ENCODE measurements at regions not wholly inside any gene's neighbourhood (a gene's known extent, or its start where the extent isn't known, plus 50 kb on each side); places are given as distances from the start of the nearest gene placed in this dataset.

GRCh38 chr2:144042751-144043150, 477.2 kb downstream of the ZEB2 start:
- Mint-ChIP-seq H3K27me3 (ENCODE audit: low read depth) (no peaks in the 10 kb centered on the region), H3K27ac (ENCODE audit: unreplicated experiment) (no peak overlapping the region), H3K4me1 (peaks cover 7% of the 10 kb centered on the region), H3K4me3 (no peak overlapping the region), H3K9me3 (peaks cover 3% of the 10 kb centered on the region), H3K36me3 (ENCODE audit: low read depth) (no peaks in the 10 kb centered on the region)
- no peak for DNase-seq (ENCODE audit: low read depth, low spot score)
- no peak for TF ChIP-seq CTCF (conservative IDR thresholded peaks at IDR 0.05)

GRCh38 chr2:144041612-144042011, 478.3 kb downstream of the ZEB2 start:
- no peaks in the 10 kb centered on the region for H3K9me3 Mint-ChIP-seq
- no peak for TF ChIP-seq CTCF (conservative IDR thresholded peaks at IDR 0.05)
- no peaks in the 10 kb centered on the region for H3K27me3 Mint-ChIP-seq (ENCODE audit: low read depth)
- DNase-seq (ENCODE audit: low read depth, low spot score), result no peak
- H3K36me3 Mint-ChIP-seq (ENCODE audit: low read depth), result no peaks in the 10 kb centered on the region
- no peak overlapping the region for H3K27ac Mint-ChIP-seq (ENCODE audit: unreplicated experiment)
- peaks cover 7% of the 10 kb centered on the region for H3K4me1 Mint-ChIP-seq
- H3K4me3 Mint-ChIP-seq, result no peak overlapping the region

DNA sequence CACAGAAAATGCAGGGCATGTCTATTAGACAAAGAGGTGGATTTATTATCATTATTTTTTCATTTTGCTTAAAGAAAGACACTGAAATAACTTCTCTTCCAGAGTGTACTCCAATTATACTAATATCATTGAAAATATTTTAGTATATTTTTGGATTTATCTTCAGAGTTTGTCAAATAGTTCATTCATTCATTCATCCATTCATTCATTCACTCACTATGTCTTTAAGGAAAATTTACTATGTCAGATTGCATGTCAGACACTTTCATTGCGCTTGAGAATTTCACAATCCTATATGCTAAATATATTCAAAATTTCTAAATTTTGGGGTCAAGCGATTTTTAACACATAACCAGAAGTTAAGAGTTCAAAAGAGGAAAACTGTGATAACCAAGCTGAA, 479.1 kb downstream of the ZEB2 start:
- no peak overlapping the region for H3K27ac Mint-ChIP-seq (ENCODE audit: unreplicated experiment)
- H3K9me3 Mint-ChIP-seq, result no peaks in the 10 kb centered on the region
- no peak for DNase-seq (ENCODE audit: low read depth, low spot score)
- peaks cover 7% of the 10 kb centered on the region for H3K4me1 Mint-ChIP-seq
- no peaks in the 10 kb centered on the region for H3K36me3 Mint-ChIP-seq (ENCODE audit: low read depth)
- no peak for TF ChIP-seq CTCF (conservative IDR thresholded peaks at IDR 0.05)
- no peak overlapping the region for H3K4me3 Mint-ChIP-seq
- no peaks in the 10 kb centered on the region for H3K27me3 Mint-ChIP-seq (ENCODE audit: low read depth)

GRCh38 chr2:144032566-144032965, 487.4 kb downstream of the ZEB2 start:
- Mint-ChIP-seq H3K4me3 (no peak overlapping the region), H3K4me1 (no peaks in the 10 kb centered on the region), H3K9me3 (peaks cover 5% of the 10 kb centered on the region), H3K27me3 (ENCODE audit: low read depth) (no peaks in the 10 kb centered on the region), H3K36me3 (ENCODE audit: low read depth) (peaks cover 8% of the 10 kb centered on the region), H3K27ac (ENCODE audit: unreplicated experiment) (no peak overlapping the region)
- no peak for DNase-seq (ENCODE audit: low read depth, low spot score)
- TF ChIP-seq CTCF (conservative IDR thresholded peaks at IDR 0.05), result no peak

DNA sequence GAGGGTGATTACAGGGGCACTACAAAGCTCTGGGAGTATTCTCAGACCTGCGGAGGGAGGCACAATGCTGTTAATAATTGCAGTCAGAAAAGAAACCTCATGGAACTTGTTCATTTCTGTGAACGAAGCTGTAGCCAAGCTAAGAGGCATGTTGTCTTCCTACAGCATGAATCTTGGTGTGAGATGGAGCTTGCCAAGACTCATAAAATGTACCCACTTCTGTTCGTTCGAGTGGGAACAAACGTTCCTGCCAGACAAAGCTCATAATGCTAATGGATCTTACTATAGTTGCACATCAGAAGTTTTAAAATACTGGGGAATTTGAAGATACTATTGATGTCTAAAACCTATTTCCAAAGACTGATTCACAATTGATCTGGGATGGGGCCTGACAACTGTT, 489.1 kb downstream of the ZEB2 start:
- no peaks in the 10 kb centered on the region for H3K27me3 Mint-ChIP-seq (ENCODE audit: low read depth)
- no peak for DNase-seq (ENCODE audit: low read depth, low spot score)
- H3K9me3 Mint-ChIP-seq, result peaks cover 5% of the 10 kb centered on the region
- H3K4me3 Mint-ChIP-seq, result no peak overlapping the region
- H3K36me3 Mint-ChIP-seq (ENCODE audit: low read depth), result peaks cover 8% of the 10 kb centered on the region
- H3K4me1 Mint-ChIP-seq, result no peaks in the 10 kb centered on the region
- no peak overlapping the region for H3K27ac Mint-ChIP-seq (ENCODE audit: unreplicated experiment)
- no peak for TF ChIP-seq CTCF (conservative IDR thresholded peaks at IDR 0.05)

DNA sequence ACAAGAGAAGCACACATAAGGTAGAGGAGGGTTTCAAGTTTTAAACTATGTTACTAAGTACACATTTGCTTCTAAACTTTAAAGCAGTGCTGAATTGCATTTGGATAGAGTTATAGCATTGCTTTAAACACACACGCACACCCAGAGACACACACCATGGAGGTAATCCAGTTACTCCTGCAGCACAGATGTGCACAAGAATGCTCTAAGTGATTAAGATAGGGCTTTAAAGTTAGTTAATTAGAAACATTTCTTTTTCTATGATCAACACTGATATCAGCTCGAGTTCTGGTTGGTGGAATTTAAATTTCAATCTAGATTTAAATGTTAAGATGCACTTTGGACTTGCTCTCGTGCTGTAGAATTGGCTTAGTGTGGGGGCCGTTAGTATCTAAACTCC, 492.3 kb downstream of the ZEB2 start:
- no peak overlapping the region for H3K4me3 Mint-ChIP-seq
- H3K9me3 Mint-ChIP-seq, result no peaks in the 10 kb centered on the region
- no peak overlapping the region for H3K27ac Mint-ChIP-seq (ENCODE audit: unreplicated experiment)
- H3K36me3 Mint-ChIP-seq (ENCODE audit: low read depth), result peaks cover 3% of the 10 kb centered on the region
- no peaks in the 10 kb centered on the region for H3K27me3 Mint-ChIP-seq (ENCODE audit: low read depth)
- H3K4me1 Mint-ChIP-seq, result no peaks in the 10 kb centered on the region
- no peak for TF ChIP-seq CTCF (conservative IDR thresholded peaks at IDR 0.05)
- no peak for DNase-seq (ENCODE audit: low read depth, low spot score)

Measured in neural crest cell (in vitro differentiated cells).